ENCODE measurements at regions not wholly inside any gene's neighbourhood (a gene's known extent, or its start where the extent isn't known, plus 50 kb on each side); places are given as distances from the start of the nearest gene placed in this dataset.

DNA sequence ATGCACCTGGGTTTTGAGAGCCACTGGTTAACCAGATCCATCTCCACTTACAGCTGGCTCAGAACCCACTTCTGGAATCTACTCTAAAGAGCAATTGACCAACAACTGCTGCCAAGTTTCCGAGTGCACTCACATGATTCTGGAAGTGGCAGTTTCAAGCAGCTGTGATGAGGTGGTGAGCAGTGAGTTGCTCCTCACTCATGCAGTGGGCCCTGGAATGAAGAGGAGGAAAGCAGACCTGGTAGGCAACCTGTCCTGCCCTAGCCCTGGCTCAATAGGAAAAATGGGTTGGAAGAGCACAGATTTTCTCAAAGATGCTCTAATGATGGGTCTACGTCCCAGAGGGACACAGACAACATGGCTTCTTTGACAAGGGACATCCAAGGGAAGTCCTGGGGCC, 70.7 kb upstream of the NPY start:
- TF ChIP-seq EZH2 (IDR thresholded peaks at IDR 0.05; ENCODE audit: borderline replicate concordance, insufficient read depth, low read length, poor library complexity, severe bottlenecking) (no peak), EP300 (conservative IDR thresholded peaks at IDR 0.05; ENCODE audit: poor library complexity, severe bottlenecking) (no peak), POLR2AphosphoS5 (IDR thresholded peaks at IDR 0.05) (no peak), TAF1 (IDR thresholded peaks at IDR 0.05; ENCODE audit: low read depth) (no peak), RAD21 (conservative IDR thresholded peaks at IDR 0.05) (no peak), MXI1 (conservative IDR thresholded peaks at IDR 0.05; ENCODE audit: poor library complexity, severe bottlenecking) (no peak), SMC3 (conservative IDR thresholded peaks at IDR 0.05; ENCODE audit: poor library complexity) (no peak)
- TF ChIP-seq, protein P1, sequence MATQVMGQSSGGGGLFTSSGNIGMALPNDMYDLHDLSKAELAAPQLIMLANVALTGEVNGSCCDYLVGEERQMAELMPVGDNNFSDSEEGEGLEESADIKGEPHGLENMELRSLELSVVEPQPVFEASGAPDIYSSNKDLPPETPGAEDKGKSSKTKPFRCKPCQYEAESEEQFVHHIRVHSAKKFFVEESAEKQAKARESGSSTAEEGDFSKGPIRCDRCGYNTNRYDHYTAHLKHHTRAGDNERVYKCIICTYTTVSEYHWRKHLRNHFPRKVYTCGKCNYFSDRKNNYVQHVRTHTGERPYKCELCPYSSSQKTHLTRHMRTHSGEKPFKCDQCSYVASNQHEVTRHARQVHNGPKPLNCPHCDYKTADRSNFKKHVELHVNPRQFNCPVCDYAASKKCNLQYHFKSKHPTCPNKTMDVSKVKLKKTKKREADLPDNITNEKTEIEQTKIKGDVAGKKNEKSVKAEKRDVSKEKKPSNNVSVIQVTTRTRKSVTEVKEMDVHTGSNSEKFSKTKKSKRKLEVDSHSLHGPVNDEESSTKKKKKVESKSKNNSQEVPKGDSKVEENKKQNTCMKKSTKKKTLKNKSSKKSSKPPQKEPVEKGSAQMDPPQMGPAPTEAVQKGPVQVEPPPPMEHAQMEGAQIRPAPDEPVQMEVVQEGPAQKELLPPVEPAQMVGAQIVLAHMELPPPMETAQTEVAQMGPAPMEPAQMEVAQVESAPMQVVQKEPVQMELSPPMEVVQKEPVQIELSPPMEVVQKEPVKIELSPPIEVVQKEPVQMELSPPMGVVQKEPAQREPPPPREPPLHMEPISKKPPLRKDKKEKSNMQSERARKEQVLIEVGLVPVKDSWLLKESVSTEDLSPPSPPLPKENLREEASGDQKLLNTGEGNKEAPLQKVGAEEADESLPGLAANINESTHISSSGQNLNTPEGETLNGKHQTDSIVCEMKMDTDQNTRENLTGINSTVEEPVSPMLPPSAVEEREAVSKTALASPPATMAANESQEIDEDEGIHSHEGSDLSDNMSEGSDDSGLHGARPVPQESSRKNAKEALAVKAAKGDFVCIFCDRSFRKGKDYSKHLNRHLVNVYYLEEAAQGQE (IDR thresholded peaks at IDR 0.05; ENCODE audit: borderline replicate concordance): no peak
- TF ChIP-seq, protein P2, sequence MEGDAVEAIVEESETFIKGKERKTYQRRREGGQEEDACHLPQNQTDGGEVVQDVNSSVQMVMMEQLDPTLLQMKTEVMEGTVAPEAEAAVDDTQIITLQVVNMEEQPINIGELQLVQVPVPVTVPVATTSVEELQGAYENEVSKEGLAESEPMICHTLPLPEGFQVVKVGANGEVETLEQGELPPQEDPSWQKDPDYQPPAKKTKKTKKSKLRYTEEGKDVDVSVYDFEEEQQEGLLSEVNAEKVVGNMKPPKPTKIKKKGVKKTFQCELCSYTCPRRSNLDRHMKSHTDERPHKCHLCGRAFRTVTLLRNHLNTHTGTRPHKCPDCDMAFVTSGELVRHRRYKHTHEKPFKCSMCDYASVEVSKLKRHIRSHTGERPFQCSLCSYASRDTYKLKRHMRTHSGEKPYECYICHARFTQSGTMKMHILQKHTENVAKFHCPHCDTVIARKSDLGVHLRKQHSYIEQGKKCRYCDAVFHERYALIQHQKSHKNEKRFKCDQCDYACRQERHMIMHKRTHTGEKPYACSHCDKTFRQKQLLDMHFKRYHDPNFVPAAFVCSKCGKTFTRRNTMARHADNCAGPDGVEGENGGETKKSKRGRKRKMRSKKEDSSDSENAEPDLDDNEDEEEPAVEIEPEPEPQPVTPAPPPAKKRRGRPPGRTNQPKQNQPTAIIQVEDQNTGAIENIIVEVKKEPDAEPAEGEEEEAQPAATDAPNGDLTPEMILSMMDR (IDR thresholded peaks at IDR 0.05; ENCODE audit: poor library complexity, severe bottlenecking): no peak
